HepG2 (cell line): ENCODE measurements at regions not wholly inside any gene's neighbourhood (a gene's known extent, or its start where the extent isn't known, plus 50 kb on each side); places are given as distances from the start of the nearest gene placed in this dataset.

Experiments used
- NFRKB ChIP-seq: fragments of 450-650 bp; IDR thresholded peaks from 2 replicates; pipeline ENCODE4 v1.6.1; 2017
- PHB2 ChIP-seq: fragments of 450-650 bp; IDR thresholded peaks from 2 replicates; pipeline ENCODE4 v1.6.1; 2018; ENCODE audit not compliant: partially characterized antibody
- ZNF563 ChIP-seq: sonication (generic); formaldehyde crosslinking; IDR thresholded peaks from 2 replicates; pipeline ENCODE4 v1.8.0; 2022; ENCODE audit warnings: mild to moderate bottlenecking, moderate library complexity, missing genetic modification reagents
- ZNF746 ChIP-seq: sonication (generic); formaldehyde crosslinking; IDR thresholded peaks from 2 replicates; pipeline ENCODE4 v1.8.0; 2022; ENCODE audit warnings: mild to moderate bottlenecking, missing genetic modification reagents
- TF ChIP-seq, protein P1 (sequence below): sonication (generic); formaldehyde crosslinking; IDR thresholded peaks from 2 replicates; pipeline ENCODE4 v1.4.0; 2020; ENCODE audit warnings: missing genetic modification reagents, mild to moderate bottlenecking, borderline replicate concordance
- TF ChIP-seq, protein P2 (sequence below): sonication (generic); formaldehyde crosslinking; IDR thresholded peaks from 2 replicates; pipeline ENCODE4 v1.8.1; 2023; ENCODE audit warnings: missing genetic modification reagents, mild to moderate bottlenecking, borderline replicate concordance

DNA sequence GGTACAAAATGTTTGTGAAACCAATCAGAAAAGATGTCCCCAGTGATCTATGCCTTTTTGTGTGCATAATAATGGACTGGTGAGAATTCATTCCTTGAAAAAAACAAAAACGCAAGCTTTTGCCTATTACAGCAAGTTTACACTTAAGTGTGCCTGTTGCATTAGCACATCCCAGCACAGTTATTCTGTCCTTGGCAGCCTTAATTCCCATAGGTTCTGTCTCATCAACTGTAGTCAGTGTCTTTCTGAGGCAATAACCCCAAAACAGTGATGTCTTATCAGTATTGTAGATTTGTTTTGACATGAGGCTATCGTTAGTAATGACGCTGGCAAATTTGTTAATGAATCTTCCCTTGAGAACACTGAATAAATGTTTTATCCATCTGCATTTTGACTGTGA, 109.9 kb upstream of the KCTD3 start:
- TF ChIP-seq NFRKB: no peak
- TF ChIP-seq, protein P1, sequence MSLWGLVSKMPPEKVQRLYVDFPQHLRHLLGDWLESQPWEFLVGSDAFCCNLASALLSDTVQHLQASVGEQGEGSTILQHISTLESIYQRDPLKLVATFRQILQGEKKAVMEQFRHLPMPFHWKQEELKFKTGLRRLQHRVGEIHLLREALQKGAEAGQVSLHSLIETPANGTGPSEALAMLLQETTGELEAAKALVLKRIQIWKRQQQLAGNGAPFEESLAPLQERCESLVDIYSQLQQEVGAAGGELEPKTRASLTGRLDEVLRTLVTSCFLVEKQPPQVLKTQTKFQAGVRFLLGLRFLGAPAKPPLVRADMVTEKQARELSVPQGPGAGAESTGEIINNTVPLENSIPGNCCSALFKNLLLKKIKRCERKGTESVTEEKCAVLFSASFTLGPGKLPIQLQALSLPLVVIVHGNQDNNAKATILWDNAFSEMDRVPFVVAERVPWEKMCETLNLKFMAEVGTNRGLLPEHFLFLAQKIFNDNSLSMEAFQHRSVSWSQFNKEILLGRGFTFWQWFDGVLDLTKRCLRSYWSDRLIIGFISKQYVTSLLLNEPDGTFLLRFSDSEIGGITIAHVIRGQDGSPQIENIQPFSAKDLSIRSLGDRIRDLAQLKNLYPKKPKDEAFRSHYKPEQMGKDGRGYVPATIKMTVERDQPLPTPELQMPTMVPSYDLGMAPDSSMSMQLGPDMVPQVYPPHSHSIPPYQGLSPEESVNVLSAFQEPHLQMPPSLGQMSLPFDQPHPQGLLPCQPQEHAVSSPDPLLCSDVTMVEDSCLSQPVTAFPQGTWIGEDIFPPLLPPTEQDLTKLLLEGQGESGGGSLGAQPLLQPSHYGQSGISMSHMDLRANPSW (CRISPR knock-in tag): no peak
- TF ChIP-seq ZNF746 (CRISPR knock-in tag): no peak
- no peak for TF ChIP-seq ZNF563 (CRISPR knock-in tag)
- TF ChIP-seq, protein P2, sequence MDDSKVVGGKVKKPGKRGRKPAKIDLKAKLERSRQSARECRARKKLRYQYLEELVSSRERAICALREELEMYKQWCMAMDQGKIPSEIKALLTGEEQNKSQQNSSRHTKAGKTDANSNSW (CRISPR knock-in tag): no peak
- TF ChIP-seq PHB2: no peak
